HG02678 (cell line): ENCODE measurements at regions not wholly inside any gene's neighbourhood (a gene's known extent, or its start where the extent isn't known, plus 50 kb on each side); places are given as distances from the start of the nearest gene placed in this dataset.
"Not testable (repeated sequence)": the region's sequence is repeated elsewhere in the genome, so short reads cannot be mapped to it uniquely, and the experiment has no call there.

Experiments used
- ATAC-seq: cut with Tn5 transposase; IDR thresholded peaks from one replicate; pipeline ENCODE4 v1.9.1; 2021; ENCODE audit warnings: mild to moderate bottlenecking, moderate library complexity; ENCODE audit not compliant: unreplicated experiment

GRCh38 chrX:97850911-97851310, 967.2 kb downstream of the RPA4 start:
- ATAC-seq: no peak

- no peak for ATAC-seq
Measured at GRCh38 chrX:97854086-97854485, 970.4 kb downstream of the RPA4 start.

- no peak for ATAC-seq
Measured at GRCh38 chrX:97858592-97858991, 974.9 kb downstream of the RPA4 start.

GRCh38 chrX:97860226-97860625, 976.5 kb downstream of the RPA4 start:
- ATAC-seq: no peak

DNA sequence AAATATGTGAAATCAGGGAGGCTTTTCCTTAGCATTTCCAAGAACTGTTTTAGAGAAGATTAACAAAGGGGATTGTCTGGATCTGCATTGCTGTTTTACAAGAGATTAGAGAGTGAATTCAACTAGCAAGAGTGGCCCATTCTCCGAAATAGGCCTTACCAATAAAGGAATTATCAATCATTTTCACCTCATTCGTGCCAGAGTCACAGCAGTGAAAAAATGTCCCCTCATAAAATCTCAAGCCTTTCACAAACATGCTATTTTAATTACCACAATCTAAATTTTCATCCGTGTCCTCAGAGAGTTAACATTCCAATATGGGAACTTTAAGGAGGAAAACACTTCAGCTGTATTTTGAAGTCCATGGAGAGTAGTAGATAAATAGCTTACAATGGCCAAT, 979.6 kb downstream of the RPA4 start:
- no peak for ATAC-seq

GRCh38 chrX:97867266-97867665, 983.6 kb downstream of the RPA4 start:
- ATAC-seq: no peak

GRCh38 chrX:97876697-97877407, 993.1 kb downstream of the RPA4 start:
- ATAC-seq: no peak

GRCh38 chrX:97882306-97882705, 998.6 kb downstream of the RPA4 start:
- ATAC-seq: no peak

- ATAC-seq: no peak
Measured at GRCh38 chrX:97895751-97896150, 1012.0 kb downstream of the RPA4 start.

DNA sequence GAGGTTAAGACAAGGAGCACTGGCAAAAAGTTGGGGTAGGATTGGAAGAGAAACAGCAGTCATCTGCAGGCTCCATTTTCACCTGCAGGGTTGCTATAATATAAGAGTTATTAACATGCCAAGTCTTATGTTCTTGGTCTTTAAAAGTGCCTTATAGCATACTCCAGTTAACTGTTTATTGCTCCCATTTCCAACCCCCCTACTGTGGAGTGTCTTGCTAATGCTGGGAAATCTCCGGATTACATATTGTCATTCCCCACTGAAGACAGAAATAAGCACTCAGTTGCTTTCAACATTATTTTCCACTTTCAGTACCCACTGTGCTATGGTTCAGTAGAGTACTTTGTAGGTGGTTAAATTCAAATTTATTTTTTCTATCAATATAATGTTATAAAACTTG, 1014.3 kb downstream of the RPA4 start:
- no peak for ATAC-seq

DNA sequence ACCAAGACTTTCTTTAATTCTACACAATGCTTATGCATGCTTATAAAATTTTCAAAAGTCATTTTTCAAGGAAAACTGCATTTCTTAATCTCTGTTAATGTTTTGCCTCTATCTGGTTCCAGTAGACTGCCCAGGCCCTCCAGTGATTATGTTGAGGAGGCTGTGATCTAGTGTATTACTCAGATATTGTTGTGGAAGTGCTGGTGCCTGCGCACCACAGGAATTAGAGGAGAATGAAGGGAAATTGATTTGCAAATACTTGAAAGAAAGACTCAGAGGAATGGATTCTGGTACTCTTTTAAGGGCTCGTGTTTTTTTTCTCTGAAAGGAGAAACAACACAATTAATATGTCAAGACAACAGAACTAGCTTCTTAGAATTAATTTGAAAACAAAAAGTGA, 1015.1 kb downstream of the RPA4 start:
- ATAC-seq: no peak

- ATAC-seq: no peak
Measured at GRCh38 chrX:97907791-97908190, 1024.1 kb downstream of the RPA4 start.

- peak; percentile 95 for ATAC-seq
Measured at GRCh38 chrX:97909245-97909644, 1025.5 kb downstream of the RPA4 start.

DNA sequence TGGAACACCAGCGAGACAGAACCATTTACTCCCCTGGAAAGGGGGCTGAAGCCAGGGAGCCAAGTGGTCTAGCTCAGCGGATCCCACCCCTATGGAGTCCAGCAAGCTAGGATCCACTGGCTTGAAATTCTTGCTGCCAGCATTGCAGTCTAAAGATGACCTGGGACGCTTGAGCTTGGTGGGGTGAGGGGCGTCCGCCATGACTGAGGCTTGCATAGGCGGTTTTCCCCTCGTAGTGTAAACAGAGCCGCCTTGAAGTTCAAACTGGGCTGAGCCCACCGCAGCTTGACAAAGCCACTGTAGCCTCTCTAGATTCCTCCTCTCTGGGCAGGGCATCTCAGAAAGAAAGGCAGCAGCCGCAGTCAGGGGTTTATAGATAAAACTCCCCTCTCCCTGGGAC, 1031.7 kb downstream of the RPA4 start:
- ATAC-seq: not testable (repeated sequence)

DNA sequence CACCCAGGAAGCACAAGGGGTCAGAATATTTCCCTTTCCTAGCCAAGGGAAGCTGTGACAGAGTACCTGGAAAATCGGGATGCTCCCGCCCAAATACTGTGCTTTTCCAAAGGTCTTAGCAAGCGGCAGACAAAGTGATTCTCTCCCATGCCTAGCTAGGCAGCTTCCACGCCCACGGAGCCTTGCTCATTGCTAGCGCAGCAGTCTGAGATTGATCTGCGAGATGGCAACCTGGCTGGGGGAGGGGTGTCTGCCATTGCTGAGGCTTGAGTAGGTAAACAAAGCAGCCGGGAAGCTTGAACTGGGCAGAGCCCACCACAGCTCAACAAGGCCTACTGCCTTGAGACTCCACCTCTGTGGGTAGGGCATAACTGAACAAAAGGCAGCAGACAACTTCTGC, 1037.5 kb downstream of the RPA4 start:
- ATAC-seq: not testable (repeated sequence)

DNA sequence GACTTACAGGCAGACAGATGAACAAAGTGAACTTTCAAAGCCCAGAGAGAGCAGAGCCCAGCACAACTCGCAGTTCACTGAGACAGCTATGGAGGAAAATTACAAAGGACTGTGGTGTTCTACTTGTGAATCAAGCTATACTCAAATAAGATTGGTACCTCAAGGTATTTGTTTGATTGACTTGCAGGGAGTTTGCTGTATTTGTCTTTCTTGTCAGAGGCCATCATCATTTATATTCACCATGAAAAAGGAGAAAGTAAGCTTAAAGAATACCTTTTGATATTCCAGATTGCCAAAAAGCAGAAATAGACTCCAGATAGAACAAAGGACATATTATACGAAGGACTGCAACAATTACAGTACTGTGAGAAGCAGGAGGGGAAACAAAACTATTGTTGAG, 1047.9 kb downstream of the RPA4 start:
- no peak for ATAC-seq

GRCh38 chrX:97936296-97936695, 1052.6 kb downstream of the RPA4 start:
- ATAC-seq: no peak

GRCh38 chrX:97938706-97939105, 1055.0 kb downstream of the RPA4 start:
- ATAC-seq: no peak

DNA sequence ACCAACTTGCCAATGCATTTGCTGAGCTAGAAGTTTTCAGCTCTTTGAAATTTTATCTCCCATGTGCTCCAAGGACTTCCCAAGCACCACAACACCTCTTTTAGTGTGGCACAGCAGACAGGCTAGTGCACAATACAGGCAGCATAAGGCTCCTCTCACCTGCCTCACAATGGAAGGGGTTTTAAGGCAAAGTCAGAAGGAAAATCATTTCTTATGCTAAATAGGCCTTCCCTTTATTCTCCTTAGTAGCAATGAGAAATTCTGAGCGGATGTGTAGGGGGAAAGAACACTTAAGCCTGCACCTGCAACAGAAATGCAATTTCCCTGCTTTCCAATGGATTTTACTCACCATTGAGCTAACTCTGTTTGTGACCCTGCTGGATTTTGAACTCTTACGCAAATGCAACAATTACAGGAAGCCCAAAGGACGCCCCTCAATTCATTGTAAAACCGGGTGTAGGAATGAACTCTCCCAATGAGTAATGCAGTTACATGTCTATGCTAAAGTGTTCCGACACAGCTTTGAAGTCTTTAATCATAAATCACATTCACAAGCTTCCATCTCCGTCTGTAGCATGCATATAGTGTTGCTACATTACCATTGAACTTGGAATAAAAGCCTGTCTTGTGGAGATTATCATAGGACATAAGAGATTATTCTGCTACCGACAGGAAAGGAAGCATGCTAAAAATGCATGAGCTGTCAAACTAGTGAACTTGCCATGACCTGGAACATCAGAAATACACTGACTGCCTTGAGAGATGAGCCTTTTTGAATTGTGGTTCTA, 1084.9 kb downstream of the RPA4 start:
- no peak for ATAC-seq

- ATAC-seq: no peak
Measured at GRCh38 chrX:97984641-97985040, 1100.9 kb downstream of the RPA4 start.

DNA sequence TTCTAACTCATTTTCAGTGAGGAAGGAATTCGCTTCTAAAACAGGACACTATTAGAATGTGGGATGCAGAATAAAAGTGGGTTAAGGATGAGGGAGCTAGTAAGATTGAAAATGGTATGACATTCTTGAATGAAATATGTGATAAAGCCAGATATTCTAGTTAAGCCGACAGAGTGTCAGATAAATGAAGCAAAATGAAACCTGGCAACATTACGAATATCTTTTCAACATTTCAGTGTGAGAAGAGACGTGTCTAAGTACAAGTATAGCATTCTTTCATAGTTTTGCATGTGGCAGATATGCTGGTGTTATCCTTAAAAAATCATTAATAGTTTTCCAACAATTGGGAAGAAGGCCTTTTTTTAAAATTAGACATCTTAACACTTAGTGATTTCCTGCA, 1101.4 kb downstream of the RPA4 start:
- ATAC-seq: no peak

- ATAC-seq: no peak
Measured at GRCh38 chrX:97987979-97988378, 1104.3 kb downstream of the RPA4 start.
